ENCODE measurements at regions not wholly inside any gene's neighbourhood (a gene's known extent, or its start where the extent isn't known, plus 50 kb on each side); places are given as distances from the start of the nearest gene placed in this dataset.

DNA sequence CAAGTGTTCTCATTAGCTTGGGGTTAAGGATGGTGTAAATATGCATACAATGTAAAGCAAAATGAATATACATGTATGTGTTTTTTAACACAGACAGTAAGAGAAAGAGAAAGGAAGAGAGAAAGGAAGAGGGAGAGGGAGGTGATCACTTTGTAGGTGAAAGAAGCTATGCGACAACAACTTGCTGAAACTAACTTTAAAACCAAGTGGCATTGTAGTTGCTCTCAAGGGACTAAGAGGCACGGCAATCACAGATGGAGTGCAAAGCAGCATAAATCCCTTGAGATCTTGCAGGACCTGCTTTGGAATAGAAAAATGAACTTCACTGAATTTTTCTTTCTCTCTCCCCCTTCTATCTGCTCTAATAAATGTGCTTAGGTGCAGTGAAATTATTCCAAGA is 1665.0 kb upstream of the TENM3 start:
- no peak for TF ChIP-seq TERF1 (CRISPR knock-in tag; IDR thresholded peaks at IDR 0.05)
- TF ChIP-seq NCOA5 (CRISPR knock-in tag; IDR thresholded peaks at IDR 0.05), result no peak
- no peak for TF ChIP-seq E2F1 (CRISPR knock-in tag; IDR thresholded peaks at IDR 0.05)
- no peak for TF ChIP-seq ZNF614 (CRISPR knock-in tag; IDR thresholded peaks at IDR 0.05; ENCODE audit: borderline replicate concordance)
- TF ChIP-seq ZNF552 (CRISPR knock-in tag; IDR thresholded peaks at IDR 0.05; ENCODE audit: borderline replicate concordance), result no peak
- TF ChIP-seq PTBP1 (IDR thresholded peaks at IDR 0.05; ENCODE audit: low read depth, low read length, poor library complexity, severe bottlenecking), result no peak
- no peak for TF ChIP-seq HDAC6 (IDR thresholded peaks at IDR 0.05; ENCODE audit: low read depth, low read length)
- no peak for TF ChIP-seq MED13 (CRISPR knock-in tag; IDR thresholded peaks at IDR 0.05)
- TF ChIP-seq AFF4 (CRISPR knock-in tag; IDR thresholded peaks at IDR 0.05), result no peak
- TF ChIP-seq RORA (CRISPR knock-in tag; IDR thresholded peaks at IDR 0.05), result no peak
- TF ChIP-seq NONO (IDR thresholded peaks at IDR 0.05), result no peak
- no peak for TF ChIP-seq NONO (CRISPR knock-in tag; conservative IDR thresholded peaks at IDR 0.05)
- no peak for TF ChIP-seq HHEX (CRISPR knock-in tag; IDR thresholded peaks at IDR 0.05)
- no peak for TF ChIP-seq SMAD1 (CRISPR knock-in tag; IDR thresholded peaks at IDR 0.05; ENCODE audit: borderline replicate concordance, low read depth)
- BruUV-seq (replicated peaks), result no TSS peak
- CTCF ChIA-PET (ENCODE audit: low intra/inter-chr PET ratio, low total read pairs), result no interaction called here

More for the DNA sequence above, 1665.0 kb upstream of the TENM3 start:
- Histone ChIP-seq H4K20me1 (ENCODE audit: insufficient read depth, low read length) (no peaks in the 10 kb centered on the region), H3K79me2 (ENCODE audit: insufficient read depth, low read length) (no peaks in the 10 kb centered on the region), H3K27ac (ENCODE audit: extremely low read length, insufficient read depth, low read length) (no peak overlapping the region), H3K4me2 (ENCODE audit: low read depth, low read length) (no peak overlapping the region), H3K27me3 (ENCODE audit: control insufficient read depth in 1 of 2, insufficient read depth in 2 of 2, low read length in 2 of 2) (no peaks in the 10 kb centered on the region), H3K36me3 (replicated peaks in 1 of 2; ENCODE audit: control insufficient read depth in 1 of 2, insufficient read depth in 2 of 2, low read length in 2 of 2) (no peaks in the 10 kb centered on the region), H3K4me3 (replicated peaks in 1 of 3; ENCODE audit: insufficient read depth in 1 of 3, low read depth in 2 of 3, low read length in 3 of 3) (no peak overlapping the region), H3K9me3 (ENCODE audit: low read length) (no peaks in the 10 kb centered on the region), H3K4me1 (ENCODE audit: insufficient read depth, low read length) (no peaks in the 10 kb centered on the region), H2AFZ (ENCODE audit: low read length) (no peak overlapping the region), H3K9ac (ENCODE audit: insufficient read depth, low read depth, low read length) (no peak overlapping the region)
- ATAC-seq, result no peak
- in situ Hi-C loops (cut with HindIII; ENCODE audit: extremely low pct_ligation_motif_present, low pct_unique_long_range_greater_than_20kb), result no loop called here
- POLR2A ChIA-PET, result no interaction called here
- intact Hi-C loops (cut with micrococcal nuclease; ENCODE audit: unreplicated experiment), result no loop called here
- FAIRE-seq, result no peak
- no peak for DNase-seq (ENCODE audit: low spot score)
- WGBS (ENCODE audit: low lambda C conversion rate), result 3% methylated on average over 2 of the region's 2 CpGs

Measured in HepG2 (cell line).